Lung (tissue), 11 donors: ENCODE measurements at regions not wholly inside any gene's neighbourhood (a gene's known extent, or its start where the extent isn't known, plus 50 kb on each side); places are given as distances from the start of the nearest gene placed in this dataset.

Experiments used
- ATAC-seq: fragments of 200-7000 bp; cut with Tn5 transposase; one replicate; pipeline ENCODE4 v1.9.1; 2020; ENCODE audit warnings: moderate number of reproducible peaks; ENCODE audit not compliant: insufficient read depth, low FRiP score
- DNase-seq, 3 donors: peaks; one replicate each; pipeline ENCODE4 v3.0.0-alpha.2; 2013 to 2017
- H3K27ac ChIP-seq, 2 donors: one replicate each; pipeline ENCODE4 v1.5.1; 2013; ENCODE audit warnings: mild to moderate bottlenecking in 2 of 2, moderate library complexity in 2 of 2, control low read depth in 1 of 2, inconsistent platforms in 1 of 2, low read depth in 1 of 2, low read length in 1 of 2
- H3K27me3 ChIP-seq, 3 donors: one replicate each; pipeline ENCODE4 v1.5.1; 2013; ENCODE audit warnings: low read length in 2 of 3; ENCODE audit not compliant: control insufficient read depth in 3 of 3, insufficient read depth in 3 of 3
- H3K36me3 ChIP-seq, 4 donors: one replicate each; pipeline ENCODE4 v1.5.1; 2013; ENCODE audit warnings: low read length in 4 of 4, mild to moderate bottlenecking in 1 of 4, moderate library complexity in 1 of 4; ENCODE audit not compliant: control insufficient read depth in 4 of 4, insufficient read depth in 4 of 4
- H3K4me1 ChIP-seq, 5 donors: one replicate each; pipeline ENCODE4 v1.5.1; 2013; ENCODE audit warnings: low read length in 5 of 5, mild to moderate bottlenecking in 2 of 5, moderate library complexity in 1 of 5; ENCODE audit not compliant: control insufficient read depth in 5 of 5, insufficient read depth in 5 of 5
- H3K4me3 ChIP-seq: one replicate; pipeline ENCODE4 v1.5.1; 2013; ENCODE audit warnings: mild to moderate bottlenecking, control low read depth, moderate library complexity
- H3K9ac ChIP-seq, 2 donors: one replicate each; pipeline ENCODE4 v1.5.1; 2013; ENCODE audit warnings: low read length in 2 of 2, control low read depth in 1 of 2; ENCODE audit not compliant: insufficient read depth in 1 of 2
- H3K9me3 ChIP-seq, 4 donors: one replicate each; pipeline ENCODE4 v1.5.1; 2013; ENCODE audit warnings: low read length in 3 of 4, mild to moderate bottlenecking in 1 of 4, moderate library complexity in 1 of 4; ENCODE audit not compliant: control insufficient read depth in 4 of 4, insufficient read depth in 3 of 4
- CTCF ChIP-seq: IDR thresholded peaks from 2 replicates; pipeline ENCODE4 v1.5.1; 2012; ENCODE audit warnings: mild to moderate bottlenecking; ENCODE audit errors: control extremely low read depth, extremely low read depth
- WGBS, 2 donors: extraction: QIAGEN DNeasy Blood & Tissue Kit; methylation state at CpG; one replicate each; pipeline ENCODE4 v1.1.7; 2013; 5-methylcytosine and 5-hydroxymethylcytosine counted together
- donor health status: control.
- donor health status: control.
- donor health status: Bipolar disorder and iron deficiency.
- donor health status: healthy.
- donor health status: DM: yes; HTN: yes; CAD: no.

- DNase-seq = no peak
- 72 to 87% methylated on average over 2 of the region's 2 CpGs for WGBS, 2 donors
- Histone ChIP-seq H3K9me3 (no peaks in the 10 kb centered on the region), H3K4me1 (peaks cover 0 to 8% (median 3%) of the 10 kb centered on the region in 5 donors), H3K4me3 (no peak overlapping the region), H3K27me3 (no peaks in the 10 kb centered on the region), H3K27ac (no peak overlapping the region), H3K9ac (no peak overlapping the region), H3K36me3 (no peaks in the 10 kb centered on the region)
- no peak for TF ChIP-seq CTCF
- no peak for ATAC-seq
These were observed 71.1 kb upstream of the FOXQ1 start for GRCh38 chr6:1240766-1241318.

GRCh38 chr6:1239805-1240204 is 72.1 kb upstream of the FOXQ1 start:
- TF ChIP-seq CTCF = no peak
- Histone ChIP-seq H3K27me3 (no peaks in the 10 kb centered on the region), H3K9me3 (no peaks in the 10 kb centered on the region), H3K4me1 (peaks cover 0 to 8% (median 3%) of the 10 kb centered on the region in 5 donors), H3K4me3 (no peak overlapping the region), H3K9ac (no peak overlapping the region), H3K27ac (no peak overlapping the region), H3K36me3 (no peaks in the 10 kb centered on the region)
- DNase-seq = no peak
- ATAC-seq = no peak
- 82 to 86% methylated on average over 7 of the region's 7 CpGs for WGBS, 2 donors

- H3K36me3 ChIP-seq = no peaks in the 10 kb centered on the region
- no peak for TF ChIP-seq CTCF
- 90 to 94% methylated on average over 8 of the region's 8 CpGs for WGBS, 2 donors
- no peaks in the 10 kb centered on the region for H3K27me3 ChIP-seq
- no peak overlapping the region for H3K9ac ChIP-seq
- no peaks in the 10 kb centered on the region for H3K9me3 ChIP-seq
- H3K4me3 ChIP-seq = no peak overlapping the region
- ATAC-seq (no peak), DNase-seq (no peak)
- peaks cover 0 to 8% (median 3%) of the 10 kb centered on the region in 5 donors for H3K4me1 ChIP-seq
- no peak overlapping the region for H3K27ac ChIP-seq
These were observed 73.9 kb upstream of the FOXQ1 start for GRCh38 chr6:1238040-1238439.

- no peak overlapping the region for H3K27ac ChIP-seq
- no peak for TF ChIP-seq CTCF
- WGBS, 2 donors = 90 to 92% methylated on average over 15 of the region's 15 CpGs
- peaks cover 0 to 6% (median under 1%) of the 10 kb centered on the region in 5 donors for H3K4me1 ChIP-seq
- no peaks in the 10 kb centered on the region for H3K36me3 ChIP-seq
- no peak overlapping the region for H3K9ac ChIP-seq
- DNase-seq = no peak
- no peak overlapping the region for H3K4me3 ChIP-seq
- H3K9me3 ChIP-seq = no peaks in the 10 kb centered on the region
- H3K27me3 ChIP-seq = no peaks in the 10 kb centered on the region
- no peak for ATAC-seq
These were observed 74.3 kb upstream of the FOXQ1 start for GRCh38 chr6:1237636-1238035.
